Fibroblast of pulmonary artery (primary cell): ENCODE measurements at regions not wholly inside any gene's neighbourhood (a gene's known extent, or its start where the extent isn't known, plus 50 kb on each side); places are given as distances from the start of the nearest gene placed in this dataset.

Experiments used
- DNase-seq: peaks from one replicate; pipeline ENCODE4 v3.0.0-alpha.2; 2010; ENCODE audit warnings: low read depth
- H3K4me3 ChIP-seq: replicated peaks from 2 replicates; pipeline ENCODE4 v1.5.1; 2011; ENCODE audit warnings: low read depth, mild to moderate bottlenecking, control low read depth, low read length, moderate library complexity
- TF ChIP-seq, protein P1 (sequence below): IDR thresholded peaks from 2 replicates; pipeline ENCODE4 v1.5.1; 2011; ENCODE audit warnings: mild to moderate bottlenecking, control low read depth, low read length, inconsistent platforms; ENCODE audit errors: missing control alignments

DNA sequence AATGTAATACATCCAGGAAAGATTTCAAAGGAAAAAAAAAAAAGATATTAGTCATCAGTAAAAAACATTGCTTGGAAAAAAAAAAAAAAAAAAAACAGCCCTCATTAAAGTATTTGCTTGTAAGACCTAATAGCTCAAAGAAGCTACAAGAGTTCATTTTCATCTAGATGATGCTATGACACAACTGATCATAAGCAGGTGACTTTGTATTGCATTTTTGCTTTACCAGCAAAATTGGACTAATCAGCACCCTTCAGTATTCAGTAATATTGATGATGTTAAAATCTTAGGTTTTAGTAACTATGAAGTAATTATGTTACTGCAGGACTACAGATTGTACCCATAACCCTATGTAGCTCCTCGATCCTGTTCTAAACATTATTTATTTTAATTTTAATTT is 214.7 kb upstream of the CADM2 start:
- TF ChIP-seq, protein P1, sequence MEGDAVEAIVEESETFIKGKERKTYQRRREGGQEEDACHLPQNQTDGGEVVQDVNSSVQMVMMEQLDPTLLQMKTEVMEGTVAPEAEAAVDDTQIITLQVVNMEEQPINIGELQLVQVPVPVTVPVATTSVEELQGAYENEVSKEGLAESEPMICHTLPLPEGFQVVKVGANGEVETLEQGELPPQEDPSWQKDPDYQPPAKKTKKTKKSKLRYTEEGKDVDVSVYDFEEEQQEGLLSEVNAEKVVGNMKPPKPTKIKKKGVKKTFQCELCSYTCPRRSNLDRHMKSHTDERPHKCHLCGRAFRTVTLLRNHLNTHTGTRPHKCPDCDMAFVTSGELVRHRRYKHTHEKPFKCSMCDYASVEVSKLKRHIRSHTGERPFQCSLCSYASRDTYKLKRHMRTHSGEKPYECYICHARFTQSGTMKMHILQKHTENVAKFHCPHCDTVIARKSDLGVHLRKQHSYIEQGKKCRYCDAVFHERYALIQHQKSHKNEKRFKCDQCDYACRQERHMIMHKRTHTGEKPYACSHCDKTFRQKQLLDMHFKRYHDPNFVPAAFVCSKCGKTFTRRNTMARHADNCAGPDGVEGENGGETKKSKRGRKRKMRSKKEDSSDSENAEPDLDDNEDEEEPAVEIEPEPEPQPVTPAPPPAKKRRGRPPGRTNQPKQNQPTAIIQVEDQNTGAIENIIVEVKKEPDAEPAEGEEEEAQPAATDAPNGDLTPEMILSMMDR = no peak
- H3K4me3 ChIP-seq = no peak overlapping the region
- DNase-seq = no peak

DNA sequence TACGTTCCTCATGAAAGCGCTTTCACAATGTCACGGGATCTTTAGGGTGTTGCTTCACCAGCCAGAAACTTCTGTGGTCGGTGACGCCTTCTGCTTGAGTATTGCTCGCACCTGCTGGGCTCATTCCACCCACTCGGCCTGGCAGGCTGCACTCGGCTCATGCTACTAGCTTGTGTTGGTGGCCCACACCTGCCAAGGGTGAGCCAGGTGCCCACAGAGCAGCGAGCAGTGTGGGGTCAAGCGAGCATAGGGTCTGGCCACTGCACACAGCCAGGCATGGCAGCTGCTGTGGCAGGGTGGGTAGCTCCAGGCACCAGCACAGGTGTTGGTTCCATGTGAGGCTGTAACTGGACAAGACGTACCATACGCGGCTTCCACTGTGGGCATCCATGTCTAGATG is 202.9 kb upstream of the CADM2 start:
- TF ChIP-seq, protein P1 = no peak
- DNase-seq = no peak
- H3K4me3 ChIP-seq = no peak overlapping the region

DNA sequence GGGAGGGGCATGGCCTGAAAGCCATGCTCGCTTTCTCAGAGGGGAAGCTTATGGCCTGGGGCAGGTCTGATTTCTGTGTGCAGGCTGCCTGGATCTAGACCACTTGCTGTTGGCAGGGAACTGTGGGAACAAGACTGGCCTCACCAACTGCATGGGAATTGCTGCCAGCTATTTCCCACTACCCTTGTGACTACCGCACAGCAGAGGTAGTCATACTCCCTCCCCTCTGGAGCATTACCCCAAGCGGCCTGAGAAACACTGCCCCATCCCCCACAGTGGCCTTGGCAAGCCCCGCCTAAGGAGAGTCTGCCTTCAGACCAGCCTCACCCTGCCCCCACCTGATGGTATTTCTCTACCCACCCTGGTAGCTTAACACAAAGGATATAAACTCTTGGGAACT is 199.4 kb upstream of the CADM2 start:
- no peak for DNase-seq
- TF ChIP-seq, protein P1 = no peak

DNA sequence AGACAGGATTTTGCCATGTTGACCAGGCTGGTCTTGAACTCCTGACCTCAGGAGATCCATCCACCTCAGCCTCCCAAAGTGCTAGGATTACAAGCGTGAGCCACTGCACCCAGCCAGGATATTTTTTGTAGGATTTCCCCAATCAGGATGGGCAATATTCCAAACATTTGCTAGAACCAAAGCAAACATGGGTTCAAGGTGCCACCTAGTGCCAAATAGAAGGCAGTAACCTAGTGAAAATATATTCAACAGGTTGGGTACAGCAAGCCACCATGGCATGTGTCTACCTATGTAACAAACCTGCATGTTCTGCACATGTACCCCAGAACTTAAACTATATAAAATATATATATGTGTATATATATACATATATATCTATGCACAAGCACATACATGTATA is 185.9 kb upstream of the CADM2 start:
- H3K4me3 ChIP-seq = no peak overlapping the region
- TF ChIP-seq, protein P1 = no peak
- no peak for DNase-seq

More for the DNA sequence above, 199.4 kb upstream of the CADM2 start:
- no peak overlapping the region for H3K4me3 ChIP-seq

DNA sequence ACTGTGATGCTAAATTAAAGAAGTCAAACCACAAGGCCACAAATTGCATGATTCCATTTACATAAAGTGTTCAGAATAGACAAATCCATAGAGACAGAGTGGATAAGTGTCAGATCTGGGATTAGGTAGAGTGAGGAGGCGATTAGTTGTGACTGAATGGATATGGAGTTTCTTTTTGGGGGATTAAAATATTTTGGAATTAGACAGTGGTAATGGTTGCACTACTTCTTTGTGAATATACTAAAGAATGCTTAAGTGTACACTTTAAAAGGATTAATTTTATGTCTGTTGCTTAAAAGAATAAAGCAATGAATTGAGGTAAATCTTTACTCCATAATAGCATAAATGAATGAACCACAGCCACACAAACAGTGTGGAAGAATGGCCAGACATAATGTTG is 175.5 kb upstream of the CADM2 start:
- TF ChIP-seq, protein P1 = no peak
- no peak overlapping the region for H3K4me3 ChIP-seq
- no peak for DNase-seq

DNA sequence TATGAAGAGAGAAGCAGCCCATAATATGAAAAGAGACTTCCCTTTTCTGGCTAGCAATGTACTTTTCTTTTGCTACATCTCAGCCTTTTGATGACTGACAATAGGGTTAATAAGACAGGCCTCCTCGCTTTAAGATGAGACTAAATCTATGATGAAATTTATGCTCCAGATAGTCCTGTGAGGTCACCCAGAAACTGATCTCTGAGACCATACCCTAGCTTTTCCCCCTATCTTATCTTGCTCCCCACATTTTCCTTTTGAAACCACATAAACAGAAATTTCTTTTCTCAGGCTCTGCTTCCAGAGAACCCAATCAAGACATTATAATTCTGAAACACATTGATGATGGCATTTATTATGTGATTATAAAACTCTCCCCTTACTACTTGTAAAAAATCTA is 168.8 kb upstream of the CADM2 start:
- TF ChIP-seq, protein P1 = no peak
- no peak overlapping the region for H3K4me3 ChIP-seq
- DNase-seq = no peak

DNA sequence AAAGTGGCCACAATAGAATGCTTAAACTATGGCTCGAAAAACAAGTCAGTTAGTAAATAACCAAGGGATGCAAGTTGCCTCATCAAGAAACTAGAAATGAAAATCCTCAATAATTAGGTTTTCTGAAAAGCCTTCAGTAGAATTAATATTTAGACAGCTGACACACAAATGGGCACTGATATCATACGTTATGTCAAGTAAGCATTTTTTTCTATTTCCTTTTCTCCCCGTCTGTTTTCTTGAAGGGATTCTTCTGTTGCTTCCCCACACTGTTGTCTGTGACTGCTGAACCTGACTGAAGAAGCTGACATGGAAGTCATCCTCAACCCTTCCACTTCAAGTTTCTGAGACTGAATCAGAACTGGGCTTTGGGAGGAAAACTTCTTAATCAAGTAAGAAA is 151.8 kb upstream of the CADM2 start:
- TF ChIP-seq, protein P1 = no peak
- DNase-seq = no peak
- no peak overlapping the region for H3K4me3 ChIP-seq
